HG03159 (cell line): ENCODE measurements at regions not wholly inside any gene's neighbourhood (a gene's known extent, or its start where the extent isn't known, plus 50 kb on each side); places are given as distances from the start of the nearest gene placed in this dataset.

ENCODE experiments used
- ATAC-seq: cut with Tn5 transposase; IDR thresholded peaks from one replicate; pipeline ENCODE4 v1.9.1; 2021; ENCODE audit warnings: mild to moderate bottlenecking, moderate library complexity; ENCODE audit not compliant: unreplicated experiment

GRCh38 chr4:34157547-34157946, 2086.8 kb downstream of the ARAP2 start:
- no peak for ATAC-seq

GRCh38 chr4:34158878-34159277, 2085.4 kb downstream of the ARAP2 start:
- no peak for ATAC-seq

GRCh38 chr4:34170946-34171345, 2073.4 kb downstream of the ARAP2 start:
- no peak for ATAC-seq

- no peak for ATAC-seq
Measured at GRCh38 chr4:34176609-34177008, 2067.7 kb downstream of the ARAP2 start.

GRCh38 chr4:34178476-34178875, 2065.8 kb downstream of the ARAP2 start:
- no peak for ATAC-seq

- no peak for ATAC-seq
Measured at GRCh38 chr4:34181311-34181841, 2062.9 kb downstream of the ARAP2 start.

GRCh38 chr4:34181891-34182290, 2062.4 kb downstream of the ARAP2 start:
- no peak for ATAC-seq

- no peak for ATAC-seq
Measured at GRCh38 chr4:34182306-34182705, 2062.0 kb downstream of the ARAP2 start.

- no peak for ATAC-seq
Measured at GRCh38 chr4:34183926-34184325, 2060.4 kb downstream of the ARAP2 start.

GRCh38 chr4:34187056-34187455, 2057.3 kb downstream of the ARAP2 start:
- ATAC-seq, result no peak

- no peak for ATAC-seq
Measured at GRCh38 chr4:34191443-34191842, 2052.9 kb downstream of the ARAP2 start.

GRCh38 chr4:34193451-34194154, 2050.7 kb downstream of the ARAP2 start:
- no peak for ATAC-seq

GRCh38 chr4:34194585-34194984, 2049.7 kb downstream of the ARAP2 start:
- no peak for ATAC-seq

GRCh38 chr4:34196375-34196774, 2047.9 kb downstream of the ARAP2 start:
- ATAC-seq, result no peak

- no peak for ATAC-seq
Measured at GRCh38 chr4:34198966-34199365, 2045.3 kb downstream of the ARAP2 start.

- no peak for ATAC-seq
Measured at GRCh38 chr4:34200535-34200934, 2043.8 kb downstream of the ARAP2 start.

GRCh38 chr4:34202154-34202553, 2042.2 kb downstream of the ARAP2 start:
- ATAC-seq, result no peak

GRCh38 chr4:34220601-34221000, 2023.7 kb downstream of the ARAP2 start:
- no peak for ATAC-seq

GRCh38 chr4:34221986-34222385, 2022.3 kb downstream of the ARAP2 start:
- no peak for ATAC-seq

GRCh38 chr4:34236118-34236517, 2008.2 kb downstream of the ARAP2 start:
- no peak for ATAC-seq

- ATAC-seq, result no peak
Measured at GRCh38 chr4:34245276-34245675, 1999.0 kb downstream of the ARAP2 start.

- ATAC-seq, result no peak
Measured at GRCh38 chr4:34250562-34250961, 1993.8 kb downstream of the ARAP2 start.

- ATAC-seq, result no peak
Measured at GRCh38 chr4:34253239-34253638, 1991.1 kb downstream of the ARAP2 start.
